ENCODE measurements at regions not wholly inside any gene's neighbourhood (a gene's known extent, or its start where the extent isn't known, plus 50 kb on each side); places are given as distances from the start of the nearest gene placed in this dataset.

GRCh38 chr18:44198612-44199284 is 481.9 kb upstream of the SETBP1 start:
- no peak for DNase-seq (ENCODE audit: low read depth in 2 of 2)

- DNase-seq (ENCODE audit: low read depth in 2 of 2), result no peak
Measured at GRCh38 chr18:44213293-44213692, 467.4 kb upstream of the SETBP1 start.

- DNase-seq (ENCODE audit: low read depth in 2 of 2), result no peak
Measured at GRCh38 chr18:44214396-44214795, 466.3 kb upstream of the SETBP1 start.

- no peak for DNase-seq (ENCODE audit: low read depth in 2 of 2)
Measured at GRCh38 chr18:44216169-44216568, 464.5 kb upstream of the SETBP1 start.

GRCh38 chr18:44227501-44227900 is 453.2 kb upstream of the SETBP1 start:
- DNase-seq (ENCODE audit: low read depth in 2 of 2), result no peak

- no peak for DNase-seq (ENCODE audit: low read depth in 2 of 2)
Measured at GRCh38 chr18:44229693-44230108, 451.0 kb upstream of the SETBP1 start.

- DNase-seq (ENCODE audit: low read depth in 2 of 2), result no peak
Measured at GRCh38 chr18:44231936-44232335, 448.8 kb upstream of the SETBP1 start.

- no peak for DNase-seq (ENCODE audit: low read depth in 2 of 2)
Measured at GRCh38 chr18:44232500-44232899, 448.2 kb upstream of the SETBP1 start.

- DNase-seq (ENCODE audit: low read depth in 2 of 2), result no peak
Measured at GRCh38 chr18:44238454-44238853, 442.2 kb upstream of the SETBP1 start.

GRCh38 chr18:44238911-44239310 is 441.8 kb upstream of the SETBP1 start:
- no peak for DNase-seq (ENCODE audit: low read depth in 2 of 2)

GRCh38 chr18:44241020-44241419 is 439.7 kb upstream of the SETBP1 start:
- DNase-seq (ENCODE audit: low read depth in 2 of 2), result no peak

GRCh38 chr18:44245019-44245418 is 435.7 kb upstream of the SETBP1 start:
- no peak for DNase-seq (ENCODE audit: low read depth in 2 of 2)

GRCh38 chr18:44246001-44246400 is 434.7 kb upstream of the SETBP1 start:
- no peak for DNase-seq (ENCODE audit: low read depth in 2 of 2)

GRCh38 chr18:44258086-44258485 is 422.6 kb upstream of the SETBP1 start:
- no peak for DNase-seq (ENCODE audit: low read depth in 2 of 2)

- no peak for DNase-seq (ENCODE audit: low read depth in 2 of 2)
Measured at GRCh38 chr18:44258576-44258975, 422.1 kb upstream of the SETBP1 start.

GRCh38 chr18:44259610-44260009 is 421.1 kb upstream of the SETBP1 start:
- DNase-seq (ENCODE audit: low read depth in 2 of 2), result no peak

- no peak for DNase-seq (ENCODE audit: low read depth in 2 of 2)
Measured at GRCh38 chr18:44265437-44265836, 415.3 kb upstream of the SETBP1 start.

GRCh38 chr18:44273298-44273697 is 407.4 kb upstream of the SETBP1 start:
- no peak for DNase-seq (ENCODE audit: low read depth in 2 of 2)

- no peak for DNase-seq (ENCODE audit: low read depth in 2 of 2)
Measured at GRCh38 chr18:44280479-44280878, 400.2 kb upstream of the SETBP1 start.

GRCh38 chr18:44286049-44286448 is 394.6 kb upstream of the SETBP1 start:
- no peak for DNase-seq (ENCODE audit: low read depth in 2 of 2)

GRCh38 chr18:44290366-44290977 is 390.2 kb upstream of the SETBP1 start:
- no peak for DNase-seq (ENCODE audit: low read depth in 2 of 2)

- DNase-seq (ENCODE audit: low read depth in 2 of 2), result no peak
Measured at GRCh38 chr18:44298566-44298965, 382.1 kb upstream of the SETBP1 start.

- DNase-seq (ENCODE audit: low read depth in 2 of 2), result no peak
Measured at GRCh38 chr18:44309185-44309584, 371.5 kb upstream of the SETBP1 start.

All from activated CD8-positive, alpha-beta memory T cell treated with anti-CD3 and anti-CD28 coated beads for 4 hours (primary cell).